ENCODE measurements at regions not wholly inside any gene's neighbourhood (a gene's known extent, or its start where the extent isn't known, plus 50 kb on each side); places are given as distances from the start of the nearest gene placed in this dataset.
"Not testable (repeated sequence)": the region's sequence is repeated elsewhere in the genome, so short reads cannot be mapped to it uniquely, and the experiment has no call there.

GRCh38 chr2:116819355-116819754 lies 995.1 kb upstream of the DDX18 start:
- Histone ChIP-seq H3K4me1 (ENCODE audit: control insufficient read depth, insufficient read depth, low read length) (no peaks in the 10 kb centered on the region), H3K4me3 (ENCODE audit: low read length) (no peak overlapping the region), H3K27ac (ENCODE audit: low read length) (no peak overlapping the region), H3K36me3 (ENCODE audit: control insufficient read depth, insufficient read depth, low read length) (no peaks in the 10 kb centered on the region), H3K27me3 (ENCODE audit: control insufficient read depth, insufficient read depth, low read length) (no peaks in the 10 kb centered on the region), H3K9me3 (ENCODE audit: control insufficient read depth, insufficient read depth, low read length) (no peaks in the 10 kb centered on the region)
- DNase-seq (ENCODE audit: low read depth, low spot score), result no peak

- no peaks in the 10 kb centered on the region for H3K36me3 ChIP-seq (ENCODE audit: control insufficient read depth, insufficient read depth, low read length)
- no peaks in the 10 kb centered on the region for H3K9me3 ChIP-seq (ENCODE audit: control insufficient read depth, insufficient read depth, low read length)
- H3K27ac ChIP-seq (ENCODE audit: low read length), result no peak overlapping the region
- no CpG with 5 or more reads among the region's 1 CpG for WGBS (ENCODE audit: insufficient coverage, insufficient read length)
- no peak overlapping the region for H3K4me3 ChIP-seq (ENCODE audit: low read length)
- no peaks in the 10 kb centered on the region for H3K4me1 ChIP-seq (ENCODE audit: control insufficient read depth, insufficient read depth, low read length)
- no peak for DNase-seq (ENCODE audit: low read depth, low spot score)
- no peaks in the 10 kb centered on the region for H3K27me3 ChIP-seq (ENCODE audit: control insufficient read depth, insufficient read depth, low read length)
Observed at GRCh38 chr2:116820986-116821385, 993.5 kb upstream of the DDX18 start.

GRCh38 chr2:116829543-116829942 lies 984.9 kb upstream of the DDX18 start:
- H3K27ac ChIP-seq (ENCODE audit: low read length); H3K4me3 ChIP-seq (ENCODE audit: low read length); H3K27me3 ChIP-seq (ENCODE audit: control insufficient read depth, insufficient read depth, low read length); H3K9me3 ChIP-seq (ENCODE audit: control insufficient read depth, insufficient read depth, low read length); H3K36me3 ChIP-seq (ENCODE audit: control insufficient read depth, insufficient read depth, low read length); DNase-seq (ENCODE audit: low read depth, low spot score); H3K4me1 ChIP-seq (ENCODE audit: control insufficient read depth, insufficient read depth, low read length): not testable (repeated sequence)
- WGBS (ENCODE audit: insufficient coverage, insufficient read length), result 80% methylated on average over 2 of the region's 16 CpGs

GRCh38 chr2:116832148-116832547 lies 982.3 kb upstream of the DDX18 start:
- Histone ChIP-seq H3K27ac (ENCODE audit: low read length) (no peak overlapping the region), H3K4me1 (ENCODE audit: control insufficient read depth, insufficient read depth, low read length) (no peaks in the 10 kb centered on the region), H3K4me3 (ENCODE audit: low read length) (no peak overlapping the region), H3K36me3 (ENCODE audit: control insufficient read depth, insufficient read depth, low read length) (no peaks in the 10 kb centered on the region), H3K27me3 (ENCODE audit: control insufficient read depth, insufficient read depth, low read length) (no peaks in the 10 kb centered on the region), H3K9me3 (ENCODE audit: control insufficient read depth, insufficient read depth, low read length) (no peaks in the 10 kb centered on the region)
- DNase-seq (ENCODE audit: low read depth, low spot score), result no peak
- 100% methylated on average over 1 of the region's 2 CpGs for WGBS (ENCODE audit: insufficient coverage, insufficient read length)

GRCh38 chr2:116833052-116833451 lies 981.4 kb upstream of the DDX18 start:
- Histone ChIP-seq H3K4me1 (ENCODE audit: control insufficient read depth, insufficient read depth, low read length) (no peaks in the 10 kb centered on the region), H3K36me3 (ENCODE audit: control insufficient read depth, insufficient read depth, low read length) (no peaks in the 10 kb centered on the region), H3K4me3 (ENCODE audit: low read length) (no peak overlapping the region), H3K9me3 (ENCODE audit: control insufficient read depth, insufficient read depth, low read length) (no peaks in the 10 kb centered on the region), H3K27ac (ENCODE audit: low read length) (no peak overlapping the region), H3K27me3 (ENCODE audit: control insufficient read depth, insufficient read depth, low read length) (no peaks in the 10 kb centered on the region)
- WGBS (ENCODE audit: insufficient coverage, insufficient read length), result no CpG with 5 or more reads among the region's 3 CpGs
- DNase-seq (ENCODE audit: low read depth, low spot score), result no peak

- Histone ChIP-seq H3K27ac (ENCODE audit: low read length) (no peak overlapping the region), H3K36me3 (ENCODE audit: control insufficient read depth, insufficient read depth, low read length) (no peaks in the 10 kb centered on the region), H3K4me1 (ENCODE audit: control insufficient read depth, insufficient read depth, low read length) (no peaks in the 10 kb centered on the region), H3K27me3 (ENCODE audit: control insufficient read depth, insufficient read depth, low read length) (no peaks in the 10 kb centered on the region), H3K9me3 (ENCODE audit: control insufficient read depth, insufficient read depth, low read length) (no peaks in the 10 kb centered on the region), H3K4me3 (ENCODE audit: low read length) (no peak overlapping the region)
- no peak for DNase-seq (ENCODE audit: low read depth, low spot score)
- WGBS (ENCODE audit: insufficient coverage, insufficient read length), result no CpG with 5 or more reads among the region's 5 CpGs
Observed at GRCh38 chr2:116842164-116842563, 972.3 kb upstream of the DDX18 start.

GRCh38 chr2:116859708-116860107 lies 954.8 kb upstream of the DDX18 start:
- H3K27me3 ChIP-seq (ENCODE audit: control insufficient read depth, insufficient read depth, low read length), result no peaks in the 10 kb centered on the region
- no CpG with 5 or more reads among the region's 4 CpGs for WGBS (ENCODE audit: insufficient coverage, insufficient read length)
- H3K36me3 ChIP-seq (ENCODE audit: control insufficient read depth, insufficient read depth, low read length), result no peaks in the 10 kb centered on the region
- H3K9me3 ChIP-seq (ENCODE audit: control insufficient read depth, insufficient read depth, low read length), result no peaks in the 10 kb centered on the region
- no peak overlapping the region for H3K27ac ChIP-seq (ENCODE audit: low read length)
- H3K4me3 ChIP-seq (ENCODE audit: low read length), result no peak overlapping the region
- peaks cover 1% of the 10 kb centered on the region; the same call in 1 of the 2 replicates for H3K4me1 ChIP-seq (ENCODE audit: control insufficient read depth, insufficient read depth, low read length)
- DNase-seq (ENCODE audit: low read depth, low spot score), result no peak

GRCh38 chr2:116874021-116874420 lies 940.5 kb upstream of the DDX18 start:
- Histone ChIP-seq H3K27ac (ENCODE audit: low read length) (no peak overlapping the region), H3K4me1 (ENCODE audit: control insufficient read depth, insufficient read depth, low read length) (no peaks in the 10 kb centered on the region), H3K36me3 (ENCODE audit: control insufficient read depth, insufficient read depth, low read length) (no peaks in the 10 kb centered on the region), H3K27me3 (ENCODE audit: control insufficient read depth, insufficient read depth, low read length) (no peaks in the 10 kb centered on the region), H3K9me3 (ENCODE audit: control insufficient read depth, insufficient read depth, low read length) (no peaks in the 10 kb centered on the region), H3K4me3 (ENCODE audit: low read length) (no peak overlapping the region)
- no peak for DNase-seq (ENCODE audit: low read depth, low spot score)
- no CpG with 5 or more reads among the region's 5 CpGs for WGBS (ENCODE audit: insufficient coverage, insufficient read length)

GRCh38 chr2:116877274-116877673 lies 937.2 kb upstream of the DDX18 start:
- no CpG with 5 or more reads among the region's 1 CpG for WGBS (ENCODE audit: insufficient coverage, insufficient read length)
- Histone ChIP-seq H3K36me3 (ENCODE audit: control insufficient read depth, insufficient read depth, low read length) (no peaks in the 10 kb centered on the region), H3K9me3 (ENCODE audit: control insufficient read depth, insufficient read depth, low read length) (no peaks in the 10 kb centered on the region), H3K27ac (ENCODE audit: low read length) (no peak overlapping the region), H3K27me3 (ENCODE audit: control insufficient read depth, insufficient read depth, low read length) (no peaks in the 10 kb centered on the region), H3K4me1 (ENCODE audit: control insufficient read depth, insufficient read depth, low read length) (no peaks in the 10 kb centered on the region), H3K4me3 (ENCODE audit: low read length) (no peak overlapping the region)
- DNase-seq (ENCODE audit: low read depth, low spot score), result no peak

GRCh38 chr2:116877944-116878343 lies 936.5 kb upstream of the DDX18 start:
- H3K27me3 ChIP-seq (ENCODE audit: control insufficient read depth, insufficient read depth, low read length), result no peaks in the 10 kb centered on the region
- H3K36me3 ChIP-seq (ENCODE audit: control insufficient read depth, insufficient read depth, low read length), result no peaks in the 10 kb centered on the region
- no peak overlapping the region for H3K27ac ChIP-seq (ENCODE audit: low read length)
- no peaks in the 10 kb centered on the region for H3K9me3 ChIP-seq (ENCODE audit: control insufficient read depth, insufficient read depth, low read length)
- DNase-seq (ENCODE audit: low read depth, low spot score), result no peak
- WGBS (ENCODE audit: insufficient coverage, insufficient read length), result no CpG with 5 or more reads among the region's 2 CpGs
- no peaks in the 10 kb centered on the region for H3K4me1 ChIP-seq (ENCODE audit: control insufficient read depth, insufficient read depth, low read length)
- no peak overlapping the region for H3K4me3 ChIP-seq (ENCODE audit: low read length)

GRCh38 chr2:116879650-116880160 lies 934.8 kb upstream of the DDX18 start:
- H3K9me3 ChIP-seq (ENCODE audit: control insufficient read depth, insufficient read depth, low read length), result no peaks in the 10 kb centered on the region
- H3K4me3 ChIP-seq (ENCODE audit: low read length), result no peak overlapping the region
- H3K36me3 ChIP-seq (ENCODE audit: control insufficient read depth, insufficient read depth, low read length), result no peaks in the 10 kb centered on the region
- H3K27me3 ChIP-seq (ENCODE audit: control insufficient read depth, insufficient read depth, low read length), result no peaks in the 10 kb centered on the region
- no peaks in the 10 kb centered on the region for H3K4me1 ChIP-seq (ENCODE audit: control insufficient read depth, insufficient read depth, low read length)
- no peak overlapping the region for H3K27ac ChIP-seq (ENCODE audit: low read length)
- no peak for DNase-seq (ENCODE audit: low read depth, low spot score)
- WGBS (ENCODE audit: insufficient coverage, insufficient read length), result no CpG with 5 or more reads among the region's 2 CpGs
